H9 (cell line): ENCODE measurements at regions not wholly inside any gene's neighbourhood (a gene's known extent, or its start where the extent isn't known, plus 50 kb on each side); places are given as distances from the start of the nearest gene placed in this dataset.

Experiments used
- DNase-seq: peaks from one replicate; pipeline ENCODE4 v3.0.0-alpha.2; 2017
- H2AFZ ChIP-seq: one replicate; pipeline ENCODE4 v1.6.1; 2013; ENCODE audit warnings: mild to moderate bottlenecking, low read length, control low read depth, moderate library complexity
- H2AK5ac ChIP-seq: 2 replicates; pipeline ENCODE4 v1.6.1; 2013; ENCODE audit warnings: low read length, control low read depth, mixed read lengths; ENCODE audit not compliant: insufficient read length
- H2BK120ac ChIP-seq: one replicate; pipeline ENCODE4 v1.6.1; 2013; ENCODE audit warnings: low read depth, mild to moderate bottlenecking, low read length, control low read depth, inconsistent platforms; ENCODE audit not compliant: poor library complexity, severe bottlenecking
- H2BK12ac ChIP-seq: 2 replicates; pipeline ENCODE4 v1.6.1; 2013; ENCODE audit warnings: low read length, control low read depth, mixed read lengths, low read depth; ENCODE audit not compliant: insufficient read length
- H2BK15ac ChIP-seq: 2 replicates; pipeline ENCODE4 v1.6.1; 2013; ENCODE audit warnings: low read depth, low read length, control low read depth
- H2BK20ac ChIP-seq: one replicate; pipeline ENCODE4 v1.6.1; 2013; ENCODE audit warnings: low read depth, mild to moderate bottlenecking, low read length, control low read depth, inconsistent platforms; ENCODE audit not compliant: poor library complexity, severe bottlenecking
- H2BK5ac ChIP-seq: 2 replicates; pipeline ENCODE4 v1.6.1; 2013; ENCODE audit warnings: low read length, control low read depth, mixed read lengths; ENCODE audit not compliant: insufficient read length
- H3K14ac ChIP-seq: 2 replicates; pipeline ENCODE4 v1.6.1; 2013; ENCODE audit warnings: low read length, control low read depth; ENCODE audit not compliant: insufficient read depth
- H3K18ac ChIP-seq: 2 replicates; pipeline ENCODE4 v1.6.1; 2013; ENCODE audit warnings: low read depth, mild to moderate bottlenecking, mixed read lengths, low read length, control low read depth; ENCODE audit not compliant: insufficient read length
- H3K23ac ChIP-seq: 2 replicates; pipeline ENCODE4 v1.6.1; 2013; ENCODE audit warnings: low read length, control low read depth, mixed read lengths, low read depth; ENCODE audit not compliant: insufficient read length
- H3K23me2 ChIP-seq: 2 replicates; pipeline ENCODE4 v1.6.1; 2013; ENCODE audit warnings: low read depth, mild to moderate bottlenecking, mixed read lengths, low read length, control low read depth; ENCODE audit not compliant: insufficient read length, poor library complexity, severe bottlenecking
- H3K27ac ChIP-seq: 2 replicates; pipeline ENCODE4 v1.5.1; 2013; ENCODE audit warnings: low read length, control low read depth, mixed read lengths, low read depth; ENCODE audit not compliant: insufficient read length
- H3K27me3 ChIP-seq: 2 replicates; pipeline ENCODE4 v1.6.1; 2013; ENCODE audit warnings: low read length, control low read depth, inconsistent platforms; ENCODE audit not compliant: insufficient read depth
- H3K4ac ChIP-seq: 2 replicates; pipeline ENCODE4 v1.6.1; 2013; ENCODE audit warnings: low read depth, mild to moderate bottlenecking, control low read depth, inconsistent platforms, low read length, moderate library complexity
- H3K4me1 ChIP-seq: 2 replicates; pipeline ENCODE4 v1.6.1; 2013; ENCODE audit warnings: low read length, control low read depth, inconsistent platforms; ENCODE audit not compliant: insufficient read depth
- H3K4me2 ChIP-seq: 2 replicates; pipeline ENCODE4 v1.6.1; 2013; ENCODE audit warnings: low read length, control low read depth, mixed read lengths; ENCODE audit not compliant: insufficient read length, insufficient read depth
- H3K56ac ChIP-seq: 2 replicates; pipeline ENCODE4 v1.6.1; 2013; ENCODE audit warnings: low read depth, mild to moderate bottlenecking, mixed read lengths, low read length, control low read depth; ENCODE audit not compliant: insufficient read length
- H3K79me1 ChIP-seq: 2 replicates; pipeline ENCODE4 v1.6.1; 2013; ENCODE audit warnings: low read depth, mild to moderate bottlenecking, moderate library complexity, low read length, control low read depth, inconsistent platforms; ENCODE audit not compliant: insufficient read depth, poor library complexity, severe bottlenecking
- H3K79me2 ChIP-seq: 2 replicates; pipeline ENCODE4 v1.6.1; 2013; ENCODE audit warnings: low read length, control low read depth, inconsistent platforms; ENCODE audit not compliant: insufficient read depth
- H3K9ac ChIP-seq: 2 replicates; pipeline ENCODE4 v1.6.1; 2013; ENCODE audit warnings: low read length, control low read depth, mixed read lengths; ENCODE audit not compliant: insufficient read length; ENCODE audit errors: extremely low read depth
- H3K9me3 ChIP-seq: one replicate; pipeline ENCODE4 v1.6.1; 2013; ENCODE audit warnings: low read depth, low read length, inconsistent platforms; ENCODE audit not compliant: control insufficient read depth
- H3T11ph ChIP-seq: one replicate; pipeline ENCODE4 v1.6.1; 2013; ENCODE audit warnings: mild to moderate bottlenecking, low read length, control low read depth, inconsistent platforms
- H4K20me1 ChIP-seq: one replicate; pipeline ENCODE4 v1.6.1; 2013; ENCODE audit not compliant: control insufficient read depth, insufficient read length, insufficient read depth
- H4K5ac ChIP-seq: 2 replicates; pipeline ENCODE4 v1.6.1; 2013; ENCODE audit warnings: low read depth, mild to moderate bottlenecking, mixed read lengths, low read length, control low read depth; ENCODE audit not compliant: insufficient read length
- H4K8ac ChIP-seq: replicated peaks from 2 replicates; pipeline ENCODE4 v1.6.1; 2013; ENCODE audit warnings: low read length, control low read depth, mixed read lengths, low read depth; ENCODE audit not compliant: insufficient read length
- H4K91ac ChIP-seq: 2 replicates; pipeline ENCODE4 v1.6.1; 2013; ENCODE audit warnings: low read depth, mild to moderate bottlenecking, moderate library complexity, mixed read lengths, low read length, control low read depth; ENCODE audit not compliant: insufficient read length
- H3K27ac Mint-ChIP-seq, 3 experiments: 2 replicates in 2 of 3; 3 replicates in 1 of 3; pipeline ENCODE4 v1.8.0; 2020 to 2021; ENCODE audit warnings: mixed read lengths in 3 of 3, mild to moderate bottlenecking in 1 of 3, moderate library complexity in 1 of 3
- H3K27me3 Mint-ChIP-seq: 2 replicates; pipeline ENCODE4 v1.8.0; 2021; ENCODE audit warnings: low read depth, mild to moderate bottlenecking, moderate library complexity, mixed read lengths
- H3K36me3 Mint-ChIP-seq, 3 experiments: 2 replicates in 2 of 3; 3 replicates in 1 of 3; pipeline ENCODE4 v1.8.0; 2020 to 2021; ENCODE audit warnings: low read depth in 3 of 3, mixed read lengths in 3 of 3; ENCODE audit not compliant: insufficient read depth in 1 of 3
- H3K4me1 Mint-ChIP-seq, 2 experiments: 2 replicates each; pipeline ENCODE4 v1.8.0; 2020; ENCODE audit warnings: mixed read lengths in 2 of 2
- H3K4me3 Mint-ChIP-seq, 2 experiments: 2 replicates in 1 of 2; 3 replicates in 1 of 2; pipeline ENCODE4 v1.8.0; 2020 to 2021; ENCODE audit warnings: mild to moderate bottlenecking in 2 of 2, mixed read lengths in 2 of 2, moderate library complexity in 1 of 2
- H3K9me3 Mint-ChIP-seq, 2 experiments: 2 replicates in 1 of 2; 3 replicates in 1 of 2; pipeline ENCODE4 v1.8.0; 2020; ENCODE audit warnings: mild to moderate bottlenecking in 2 of 2, mixed read lengths in 2 of 2, moderate library complexity in 1 of 2
- CTCF ChIP-seq: fragments of 200-600 bp; sonication (generic); conservative IDR thresholded peaks from 3 replicates; pipeline ENCODE4 v1.8.0; 2021; ENCODE audit warnings: antibody characterized with exemption, mild to moderate bottlenecking
- WGBS: extraction: QIAGEN DNeasy Blood & Tissue Kit; methylation state at CpG from one replicate; pipeline ENCODE4 v1.1.7; 2013; ENCODE audit warnings: missing lambda C conversion rate, low lambda C conversion rate, mixed read lengths; ENCODE audit not compliant: insufficient read length; ENCODE audit errors: extremely low coverage; 5-methylcytosine and 5-hydroxymethylcytosine counted together

DNA sequence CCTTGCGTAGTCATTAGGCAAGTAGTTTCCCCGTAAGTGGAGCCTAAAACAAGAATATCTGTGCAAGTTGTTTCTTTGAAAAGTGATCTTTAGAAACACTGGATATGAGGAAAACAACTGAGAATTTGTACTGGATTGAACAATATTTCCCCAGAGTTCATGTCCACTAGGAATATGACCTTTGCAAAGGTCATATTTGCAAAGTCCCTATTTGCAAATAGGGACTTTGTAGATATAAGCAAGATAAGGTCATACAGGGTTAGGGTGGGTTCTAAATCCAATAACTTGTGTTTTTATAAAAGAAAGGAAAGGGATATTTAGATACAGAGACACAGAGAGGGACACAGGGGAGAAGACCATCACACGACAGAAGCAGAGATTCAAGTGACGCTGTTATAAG, 489.2 kb upstream of the ATXN8OS start:
- DNase-seq, result no peak
- Histone ChIP-seq H2BK5ac (no peak overlapping the region), H3K79me2 (no peaks in the 10 kb centered on the region), H3K4me2 (no peak overlapping the region), H2BK12ac (no peak overlapping the region), H4K5ac (no peak overlapping the region), H2AK5ac (no peak overlapping the region), H4K20me1 (no peaks in the 10 kb centered on the region), H3K23me2 (no peaks in the 10 kb centered on the region), H2BK120ac (no peak overlapping the region), H3K23ac (no peak overlapping the region), H3K56ac (no peak overlapping the region), H3K4ac (no peak overlapping the region), H3K9me3 (peaks cover 5% of the 10 kb centered on the region), H2BK20ac (no peak overlapping the region), H3K27me3 (no peaks in the 10 kb centered on the region), H3K4me1 (no peaks in the 10 kb centered on the region; the same call in 1 of the 2 replicates), H4K8ac (no peak overlapping the region), H2AFZ (no peak overlapping the region), H3K18ac (no peak overlapping the region), H4K91ac (no peak overlapping the region), H3T11ph (no peak overlapping the region), H3K27ac (no peak overlapping the region), H2BK15ac (no peak overlapping the region), H3K14ac (no peak overlapping the region), H3K79me1 (no peaks in the 10 kb centered on the region), H3K9ac (no peak overlapping the region)
- Mint-ChIP-seq H3K9me3 (peaks cover 9 to 14% of the 10 kb centered on the region in 2 experiments), H3K27me3 (no peaks in the 10 kb centered on the region), H3K36me3 (peaks cover 10 to 22% (median 13%) of the 10 kb centered on the region in 3 experiments), H3K27ac (no peak overlapping the region), H3K4me3 (no peak overlapping the region), H3K4me1 (peaks cover 18 to 32% of the 10 kb centered on the region in 2 experiments)
- TF ChIP-seq CTCF, result no peak
- WGBS, result no CpG with 5 or more reads among the region's 4 CpGs
